K562 (cell line): ENCODE measurements at regions not wholly inside any gene's neighbourhood (a gene's known extent, or its start where the extent isn't known, plus 50 kb on each side); places are given as distances from the start of the nearest gene placed in this dataset.

Experiments used
- ATAC-seq: fragments of 200-7000 bp; cut with Tn5 transposase; 3 replicates; pipeline ENCODE4 v1.9.1; 2020; ENCODE audit warnings: moderate library complexity
- BruUV-seq: library from RNA; stranded (reverse); fragments of 400-500 nt; replicated peaks from 2 replicates; lab custom pipeline; 2021; lab: Mats Ljungman, UMichigan
- CTCF ChIA-PET: fragments of 300-600 bp; formaldehyde crosslinking; extraction: SDS; loops from one replicate; lab custom pipeline; 2021; ENCODE audit warnings: low intra/inter-chr PET ratio; lab: Yijun Ruan, JAX
- POLR2A ChIA-PET: fragments of 300-600, 350-650 bp; sonication (Branson Sonifier 250); formaldehyde crosslinking; extraction: SDS; loops from one replicate; lab custom pipeline; 2021; ENCODE audit warnings: antibody characterized with exemption, inconsistent platforms; lab: Yijun Ruan, JAX
- DNase-seq, 4 experiments: peaks; one replicate each; pipeline versions ENCODE4 v3.0.0 to v3.0.0-alpha.2; 2011 to 2018; ENCODE audit warnings: low spot score in 3 of 4, mixed read lengths in 3 of 4; ENCODE audit errors: extremely low read depth in 1 of 4
- FAIRE-seq: peaks from 2 replicates; lab custom pipeline; 2011; peaks lifted over from hg19 to GRCh38; lab: Jason Lieb, UNC
- H2AFZ ChIP-seq: 2 replicates; pipeline ENCODE4 v1.6.0; 2011; ENCODE audit warnings: low read depth, low read length, control low read depth, inconsistent platforms
- H3K27ac ChIP-seq: fragments of 200-600 bp; 3 replicates; pipeline ENCODE4 v1.8.0; 2011; ENCODE audit warnings: low read depth, mild to moderate bottlenecking, control low read depth, inconsistent platforms, low read length, moderate library complexity, mixed read lengths; ENCODE audit errors: extremely low read depth
- H3K27me3 ChIP-seq, 2 experiments: fragments of 300-600 bp in 1 of 2; 2 replicates in 1 of 2; 3 replicates in 1 of 2; pipeline versions ENCODE4 v1.6.0 to v1.8.0; 2011; ENCODE audit warnings: inconsistent platforms in 2 of 2, low read length in 2 of 2, mild to moderate bottlenecking in 1 of 2, mixed read lengths in 1 of 2, moderate library complexity in 1 of 2; ENCODE audit not compliant: control insufficient read depth in 2 of 2, insufficient read depth in 2 of 2
- H3K36me3 ChIP-seq: fragments of 300-600 bp; 3 replicates; pipeline ENCODE4 v1.8.0; 2011; ENCODE audit warnings: mild to moderate bottlenecking, low read length, inconsistent platforms; ENCODE audit not compliant: control insufficient read depth, insufficient read depth
- H3K4me1 ChIP-seq, 2 experiments: fragments of 200-600 bp in 1 of 2; replicated peaks in 1 of 2; 2 replicates in 1 of 2; 3 replicates in 1 of 2; pipeline versions ENCODE4 v1.5.1 to v1.8.0; 2011; ENCODE audit warnings: inconsistent platforms in 2 of 2, low read length in 2 of 2, mild to moderate bottlenecking in 1 of 2, mixed read lengths in 1 of 2, moderate library complexity in 1 of 2; ENCODE audit not compliant: control insufficient read depth in 2 of 2, insufficient read depth in 2 of 2
- H3K4me2 ChIP-seq: 2 replicates; pipeline ENCODE4 v1.6.1; 2011; ENCODE audit warnings: low read length, control low read depth, inconsistent platforms, mixed read lengths; ENCODE audit not compliant: insufficient read depth
- H3K4me3 ChIP-seq: fragments of 200-600 bp; sonication (generic), shearing (Covaris generic); 2 replicates; pipeline ENCODE4 v1.5.1; 2016; ENCODE audit warnings: control low read depth, inconsistent platforms
- H3K79me2 ChIP-seq: fragments of 200-600 bp; 3 replicates; pipeline ENCODE4 v1.8.0; 2011; ENCODE audit warnings: low read length, inconsistent platforms; ENCODE audit not compliant: control insufficient read depth, insufficient read depth
- H3K9ac ChIP-seq, 2 experiments: 2 replicates each; pipeline versions ENCODE4 v1.6.0 to v1.6.1; 2011; ENCODE audit warnings: low read depth in 2 of 2, low read length in 2 of 2, control low read depth in 1 of 2, inconsistent platforms in 1 of 2, mild to moderate bottlenecking in 1 of 2, mixed read lengths in 1 of 2; ENCODE audit not compliant: insufficient read depth in 1 of 2
- H3K9me1 ChIP-seq: one replicate; pipeline ENCODE4 v1.6.0; 2011; ENCODE audit warnings: inconsistent platforms, mild to moderate bottlenecking, low read length, moderate library complexity; ENCODE audit not compliant: control insufficient read depth, insufficient read depth
- H3K9me3 ChIP-seq: replicated peaks from 2 replicates; pipeline ENCODE4 v1.5.1; 2011; ENCODE audit warnings: low read depth, low read length, inconsistent platforms; ENCODE audit not compliant: control insufficient read depth, insufficient read depth
- H4K20me1 ChIP-seq: replicated peaks from 2 replicates; pipeline ENCODE4 v1.6.1; 2011; ENCODE audit warnings: low read length, inconsistent platforms, mixed read lengths; ENCODE audit not compliant: control insufficient read depth, insufficient read depth
- ASH1L ChIP-seq: fragments of 450-650 bp; IDR thresholded peaks from 2 replicates; pipeline ENCODE4 v1.6.1; 2018; ENCODE audit warnings: borderline replicate concordance, mild to moderate bottlenecking, low read depth; ENCODE audit not compliant: partially characterized antibody
- ATF1 ChIP-seq, 2 experiments: fragments of 450-650 bp in 1 of 2; IDR thresholded peaks; 2 replicates each; pipeline ENCODE4 v1.6.1; 2016; ENCODE audit warnings: missing compliant biosample characterization in 1 of 2, missing genetic modification characterization in 1 of 2
- BRCA1 ChIP-seq, 2 experiments: fragments of 450-650 bp in 1 of 2; sonication (generic) in 1 of 2; formaldehyde crosslinking in 1 of 2; IDR thresholded peaks; 2 replicates each; pipeline versions ENCODE4 v1.5.0 to v1.6.1; 2017 to 2020; ENCODE audit warnings: mild to moderate bottlenecking in 1 of 2, missing genetic modification reagents in 1 of 2
- DNMT1 ChIP-seq: fragments of 450-650 bp; IDR thresholded peaks from 2 replicates; pipeline ENCODE4 v1.6.1; 2016; ENCODE audit warnings: antibody characterized with exemption, mild to moderate bottlenecking
- EGR1 ChIP-seq: fragments of 450-650 bp; conservative IDR thresholded peaks from 2 replicates; pipeline ENCODE4 v1.6.1; 2017; ENCODE audit warnings: mild to moderate bottlenecking
- ELK3 ChIP-seq: fragments of 450-650 bp; formaldehyde crosslinking; IDR thresholded peaks from 2 replicates; pipeline ENCODE4 v1.4.0; 2020; ENCODE audit warnings: mild to moderate bottlenecking
- FOXA1 ChIP-seq: fragments of 450-650 bp; IDR thresholded peaks from 2 replicates; pipeline ENCODE4 v1.6.1; 2016; ENCODE audit warnings: mild to moderate bottlenecking, borderline replicate concordance
- FOXP4 ChIP-seq: sonication (generic); formaldehyde crosslinking; IDR thresholded peaks from 2 replicates; pipeline ENCODE4 v1.8.0; 2022; ENCODE audit warnings: mild to moderate bottlenecking, missing genetic modification reagents, borderline replicate concordance
- GATAD2A ChIP-seq: fragments of 450-650 bp; IDR thresholded peaks from 2 replicates; pipeline ENCODE4 v1.6.1; 2017
- MTF1 ChIP-seq: fragments of 250-450 bp; sonication (Bioruptor Pico); IDR thresholded peaks from 2 replicates; pipeline ENCODE4 v1.9.0; 2021; ENCODE audit warnings: moderate library complexity, mild to moderate bottlenecking, inconsistent platforms, borderline replicate concordance
- NUFIP1 ChIP-seq: fragments of 450-650 bp; IDR thresholded peaks from 2 replicates; pipeline ENCODE4 v1.6.1; 2018; ENCODE audit not compliant: partially characterized antibody
- PBX2 ChIP-seq, 2 experiments: IDR thresholded peaks in 1 of 2; conservative IDR thresholded peaks in 1 of 2; 2 replicates each; pipeline ENCODE4 v1.6.1; 2016; ENCODE audit warnings: low read depth in 2 of 2, mild to moderate bottlenecking in 1 of 2, missing compliant biosample characterization in 1 of 2, missing genetic modification characterization in 1 of 2, moderate library complexity in 1 of 2
- PHF21A ChIP-seq: fragments of 450-650 bp; IDR thresholded peaks from 2 replicates; pipeline ENCODE4 v1.6.1; 2017; ENCODE audit warnings: low read depth, borderline replicate concordance
- PHTF2 ChIP-seq: fragments of 250-450 bp; sonication (Bioruptor Pico); IDR thresholded peaks from 2 replicates; pipeline ENCODE4 v1.5.0; 2021; ENCODE audit warnings: mild to moderate bottlenecking
- RAD21 ChIP-seq, 2 experiments: fragments of 250-450 bp in 1 of 2; fragments of 450-650 bp in 1 of 2; sonication (Bioruptor Pico) in 1 of 2; formaldehyde crosslinking in 1 of 2; IDR thresholded peaks in 1 of 2; conservative IDR thresholded peaks in 1 of 2; 2 replicates each; pipeline versions ENCODE4 v1.4.0 to v1.8.0; 2020 to 2022; ENCODE audit warnings: mild to moderate bottlenecking in 2 of 2, moderate library complexity in 1 of 2
- TEAD2 ChIP-seq: fragments of 450-650 bp; IDR thresholded peaks from 2 replicates; pipeline ENCODE4 v1.6.1; 2016; ENCODE audit warnings: missing genetic modification characterization, control low read depth, missing compliant biosample characterization
- TOE1 ChIP-seq, 2 experiments: fragments of 450-650 bp in 1 of 2; sonication (generic) in 1 of 2; formaldehyde crosslinking in 1 of 2; IDR thresholded peaks; 2 replicates each; pipeline versions ENCODE4 v1.7.1 to v1.8.0; 2016 to 2022; ENCODE audit warnings: borderline replicate concordance in 2 of 2, mild to moderate bottlenecking in 2 of 2, antibody characterized with exemption in 1 of 2, inconsistent platforms in 1 of 2, low read depth in 1 of 2, missing genetic modification reagents in 1 of 2, moderate library complexity in 1 of 2
- ZNF23 ChIP-seq: fragments of 250-450 bp; sonication (Bioruptor Pico); IDR thresholded peaks from 2 replicates; pipeline ENCODE4 v1.4.0; 2020; ENCODE audit warnings: mild to moderate bottlenecking
- in situ Hi-C: fragments of 300-500 bp; cut with MboI; formaldehyde crosslinking; loops from 4 replicates; pipeline ENCODE4 v1.15.0; 2018; ENCODE audit warnings: inconsistent platforms, mixed read lengths
- intact Hi-C: fragments of 100-400 bp; cut with micrococcal nuclease; formaldehyde crosslinking; loops from 2 replicates; pipeline ENCODE4 v1.14.2; 2022

DNA sequence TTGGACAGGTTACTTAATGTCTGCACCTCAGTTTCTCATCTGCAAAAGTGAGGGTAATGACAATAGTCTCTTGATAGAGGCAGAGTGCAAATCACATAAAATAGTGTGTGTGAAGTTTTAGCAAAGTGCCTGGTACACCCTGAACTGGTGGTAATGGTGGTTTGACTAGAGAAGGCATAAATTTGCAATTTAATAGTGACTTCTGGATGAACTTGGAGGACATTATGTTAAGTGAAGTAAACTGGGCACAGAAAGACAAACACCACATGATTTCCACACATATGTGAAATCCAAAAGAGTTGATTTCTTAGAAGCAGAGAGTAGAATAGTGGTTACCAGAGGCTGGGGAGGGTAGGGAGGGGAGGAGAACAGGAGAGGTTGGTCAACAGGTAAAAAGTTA is 54.8 kb upstream of the FUT8 start:
- in situ Hi-C loops = no loop called here
- H3K27ac ChIP-seq = no peak overlapping the region
- H2AFZ ChIP-seq = no peak overlapping the region
- no peak overlapping the region for H3K9ac ChIP-seq
- no peaks in the 10 kb centered on the region for H4K20me1 ChIP-seq
- no peak overlapping the region for H3K4me3 ChIP-seq
- FAIRE-seq (no peak), DNase-seq (no peak), ATAC-seq (no peak)
- intact Hi-C loops = no loop called here
- no peaks in the 10 kb centered on the region for H3K9me1 ChIP-seq
- POLR2A ChIA-PET = interaction anchor here (0.6 kb wide), 1 partner anchor 586 kb away, joined by 3 read pairs; no protein-coding TSS in a partner anchor
- H3K4me2 ChIP-seq = no peak overlapping the region
- no peaks in the 10 kb centered on the region for H3K36me3 ChIP-seq
- no peaks in the 10 kb centered on the region for H3K79me2 ChIP-seq
- H3K27me3 ChIP-seq = no peaks in the 10 kb centered on the region
- H3K9me3 ChIP-seq = no peaks in the 10 kb centered on the region
- BruUV-seq = no TSS peak
- no peaks in the 10 kb centered on the region; a peak in 1 of 5 replicates for H3K4me1 ChIP-seq
- CTCF ChIA-PET = no interaction called here
- no peak for TF ChIP-seq ELK3 (CRISPR knock-in tag)
- no peak for TF ChIP-seq FOXA1
- no peak for TF ChIP-seq RAD21 (CRISPR knock-in tag; conservative IDR thresholded peaks at IDR 0.05 in 1 of 2, IDR thresholded peaks at IDR 0.05 in 1 of 2)
- no peak for TF ChIP-seq ATF1 (CRISPR knock-in tag; IDR thresholded peaks at IDR 0.05)
- no peak for TF ChIP-seq ATF1 (tag; IDR thresholded peaks at IDR 0.05)
- no peak for TF ChIP-seq ASH1L
- TF ChIP-seq NUFIP1 = no peak
- TF ChIP-seq BRCA1 (IDR thresholded peaks at IDR 0.05) = no peak
- TF ChIP-seq BRCA1 (CRISPR knock-in tag; IDR thresholded peaks at IDR 0.05) = no peak
- no peak for TF ChIP-seq DNMT1
- TF ChIP-seq TOE1 (IDR thresholded peaks at IDR 0.05; ENCODE audit: borderline replicate concordance) = no peak
- TF ChIP-seq TOE1 (CRISPR knock-in tag; IDR thresholded peaks at IDR 0.05; ENCODE audit: borderline replicate concordance, low read depth) = no peak
- no peak for TF ChIP-seq MTF1 (CRISPR knock-in tag)
- TF ChIP-seq PBX2 (CRISPR knock-in tag; IDR thresholded peaks at IDR 0.05; ENCODE audit: low read depth) = no peak
- TF ChIP-seq PBX2 (tag; conservative IDR thresholded peaks at IDR 0.05; ENCODE audit: low read depth) = no peak
- no peak for TF ChIP-seq TEAD2 (tag)
- TF ChIP-seq ZNF23 (CRISPR knock-in tag) = no peak
- no peak for TF ChIP-seq GATAD2A
- TF ChIP-seq PHTF2 (CRISPR knock-in tag) = no peak
- no peak for TF ChIP-seq FOXP4 (CRISPR knock-in tag)
- TF ChIP-seq EGR1 = no peak
- TF ChIP-seq PHF21A = no peak
